8988T (cell line): ENCODE measurements at regions not wholly inside any gene's neighbourhood (a gene's known extent, or its start where the extent isn't known, plus 50 kb on each side); places are given as distances from the start of the nearest gene placed in this dataset.
"Not testable (repeated sequence)": the region's sequence is repeated elsewhere in the genome, so short reads cannot be mapped to it uniquely, and the experiment has no call there.

Experiments
- DNase-seq: peaks from one replicate; pipeline ENCODE4 v3.0.0; 2011

GRCh38 chr1:56257726-56258125 is 321.6 kb downstream of the PLPP3 start:
- no peak for DNase-seq

- DNase-seq = no peak
Measured at GRCh38 chr1:56256153-56257000, 323.0 kb downstream of the PLPP3 start.

GRCh38 chr1:56255516-56256152 is 323.7 kb downstream of the PLPP3 start:
- DNase-seq = no peak

- DNase-seq = no peak
Measured at GRCh38 chr1:56254130-56254529, 325.2 kb downstream of the PLPP3 start.

- DNase-seq = no peak
Measured at GRCh38 chr1:56250809-56251208, 328.6 kb downstream of the PLPP3 start.

- no peak for DNase-seq
Measured at GRCh38 chr1:56249234-56249633, 330.1 kb downstream of the PLPP3 start.

GRCh38 chr1:56248138-56248537 is 331.2 kb downstream of the PLPP3 start:
- no peak for DNase-seq

GRCh38 chr1:56246726-56247125 is 332.6 kb downstream of the PLPP3 start:
- DNase-seq = not testable (repeated sequence)

- DNase-seq = no peak
Measured at GRCh38 chr1:56240400-56240799, 339.0 kb downstream of the PLPP3 start.

GRCh38 chr1:56237491-56238064 is 341.8 kb downstream of the PLPP3 start:
- no peak for DNase-seq

GRCh38 chr1:56236688-56237087 is 342.7 kb downstream of the PLPP3 start:
- DNase-seq = no peak

- DNase-seq = no peak
Measured at GRCh38 chr1:56235909-56236510, 343.4 kb downstream of the PLPP3 start.

GRCh38 chr1:56229186-56229585 is 350.2 kb downstream of the PLPP3 start:
- DNase-seq = no peak

- no peak for DNase-seq
Measured at GRCh38 chr1:56227886-56228285, 351.5 kb downstream of the PLPP3 start.

- no peak for DNase-seq
Measured at GRCh38 chr1:56227401-56227800, 352.0 kb downstream of the PLPP3 start.

GRCh38 chr1:56225964-56226815 is 353.2 kb downstream of the PLPP3 start:
- DNase-seq = no peak

GRCh38 chr1:56223968-56224367 is 355.4 kb downstream of the PLPP3 start:
- no peak for DNase-seq

- no peak for DNase-seq
Measured at GRCh38 chr1:56222914-56223540, 356.3 kb downstream of the PLPP3 start.

GRCh38 chr1:56220021-56220420 is 359.3 kb downstream of the PLPP3 start:
- DNase-seq = no peak

- no peak for DNase-seq
Measured at GRCh38 chr1:56218023-56218422, 361.3 kb downstream of the PLPP3 start.

GRCh38 chr1:56216218-56216617 is 363.1 kb downstream of the PLPP3 start:
- DNase-seq = no peak

- DNase-seq = no peak
Measured at GRCh38 chr1:56215771-56216170, 363.6 kb downstream of the PLPP3 start.
